Liver (tissue), 3 donors: ENCODE measurements at regions not wholly inside any gene's neighbourhood (a gene's known extent, or its start where the extent isn't known, plus 50 kb on each side); places are given as distances from the start of the nearest gene placed in this dataset.

Source experiments
- JUND ChIP-seq, 2 donors: IDR thresholded peaks; 2 replicates each; pipeline ENCODE4 v1.6.1; 2016; ENCODE audit warnings: antibody characterized with exemption in 2 of 2
- RAD21 ChIP-seq, 2 donors: IDR thresholded peaks; 2 replicates each; pipeline ENCODE4 v1.6.1; 2016; ENCODE audit warnings: antibody characterized with exemption in 2 of 2, mild to moderate bottlenecking in 2 of 2
- RXRA ChIP-seq, 2 donors: IDR thresholded peaks; 2 replicates each; pipeline ENCODE4 v1.6.1; 2017 to 2018; ENCODE audit warnings: antibody characterized with exemption in 2 of 2, mild to moderate bottlenecking in 1 of 2
- SP1 ChIP-seq: IDR thresholded peaks from 2 replicates; pipeline ENCODE4 v1.6.1; 2018; ENCODE audit warnings: antibody characterized with exemption, mild to moderate bottlenecking
- TF ChIP-seq, protein P1 (sequence below): fragments of 150-350 bp; IDR thresholded peaks from 2 replicates; pipeline ENCODE4 v1.5.1; 2017; ENCODE audit warnings: improper control_type of control experiment, low read depth, low read length; ENCODE audit not compliant: missing input control
- TF ChIP-seq, protein P2 (sequence below): IDR thresholded peaks from 2 replicates; pipeline ENCODE4 v1.6.1; 2016; ENCODE audit warnings: antibody characterized with exemption
- donor health status: healthy.
- donor health status: healthy.

DNA sequence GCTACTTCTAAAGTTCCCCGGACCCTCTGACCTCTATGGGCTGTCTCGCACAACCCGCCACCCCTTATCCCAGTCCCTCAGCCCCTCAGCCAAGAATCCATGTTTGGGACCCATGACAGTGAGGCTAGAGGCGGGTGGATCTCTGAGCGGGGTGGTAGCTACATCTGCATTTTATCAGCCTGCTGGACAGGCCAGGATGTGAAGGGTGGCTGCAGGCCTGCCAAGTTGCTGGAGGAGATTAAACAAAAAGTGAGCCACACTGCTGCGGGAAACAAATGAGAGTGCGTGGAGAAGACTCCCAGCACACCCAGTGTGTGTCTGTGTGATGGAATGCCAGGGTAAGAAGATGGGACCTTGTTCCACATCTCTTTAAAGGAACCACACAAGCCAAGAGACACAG, 51.1 kb upstream of the SPATA12 start:
- TF ChIP-seq SP1 (no peak), RAD21 (IDR thresholded peaks at IDR 0.05) (no peak), JUND (IDR thresholded peaks at IDR 0.05) (no peak), RXRA (IDR thresholded peaks at IDR 0.05) (no peak)
- TF ChIP-seq, protein P1, sequence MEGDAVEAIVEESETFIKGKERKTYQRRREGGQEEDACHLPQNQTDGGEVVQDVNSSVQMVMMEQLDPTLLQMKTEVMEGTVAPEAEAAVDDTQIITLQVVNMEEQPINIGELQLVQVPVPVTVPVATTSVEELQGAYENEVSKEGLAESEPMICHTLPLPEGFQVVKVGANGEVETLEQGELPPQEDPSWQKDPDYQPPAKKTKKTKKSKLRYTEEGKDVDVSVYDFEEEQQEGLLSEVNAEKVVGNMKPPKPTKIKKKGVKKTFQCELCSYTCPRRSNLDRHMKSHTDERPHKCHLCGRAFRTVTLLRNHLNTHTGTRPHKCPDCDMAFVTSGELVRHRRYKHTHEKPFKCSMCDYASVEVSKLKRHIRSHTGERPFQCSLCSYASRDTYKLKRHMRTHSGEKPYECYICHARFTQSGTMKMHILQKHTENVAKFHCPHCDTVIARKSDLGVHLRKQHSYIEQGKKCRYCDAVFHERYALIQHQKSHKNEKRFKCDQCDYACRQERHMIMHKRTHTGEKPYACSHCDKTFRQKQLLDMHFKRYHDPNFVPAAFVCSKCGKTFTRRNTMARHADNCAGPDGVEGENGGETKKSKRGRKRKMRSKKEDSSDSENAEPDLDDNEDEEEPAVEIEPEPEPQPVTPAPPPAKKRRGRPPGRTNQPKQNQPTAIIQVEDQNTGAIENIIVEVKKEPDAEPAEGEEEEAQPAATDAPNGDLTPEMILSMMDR: no peak
- TF ChIP-seq, protein P2, sequence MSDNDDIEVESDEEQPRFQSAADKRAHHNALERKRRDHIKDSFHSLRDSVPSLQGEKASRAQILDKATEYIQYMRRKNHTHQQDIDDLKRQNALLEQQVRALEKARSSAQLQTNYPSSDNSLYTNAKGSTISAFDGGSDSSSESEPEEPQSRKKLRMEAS: no peak
